Ascending aorta (tissue), 2 donors: ENCODE measurements at regions not wholly inside any gene's neighbourhood (a gene's known extent, or its start where the extent isn't known, plus 50 kb on each side); places are given as distances from the start of the nearest gene placed in this dataset.

Source experiments
- DNase-seq, 2 donors: peaks; one replicate each; pipeline ENCODE4 v3.0.0-alpha.2; 2019; ENCODE audit warnings: low spot score in 2 of 2
- H3K27ac ChIP-seq, 2 donors: fragments of 200-600 bp; sonication (generic); one replicate each; pipeline ENCODE4 v1.5.1; 2016 to 2017; ENCODE audit warnings: mild to moderate bottlenecking in 1 of 2
- H3K27me3 ChIP-seq: fragments of 200-600 bp; sonication (generic); one replicate; pipeline ENCODE4 v1.5.1; 2017
- H3K36me3 ChIP-seq, 2 donors: fragments of 200-600 bp; sonication (generic); one replicate each; pipeline ENCODE4 v1.5.1; 2016
- H3K4me1 ChIP-seq, 2 donors: fragments of 200-600 bp; sonication (generic); one replicate each; pipeline ENCODE4 v1.5.1; 2016 to 2017; ENCODE audit warnings: mild to moderate bottlenecking in 1 of 2
- H3K4me3 ChIP-seq, 2 donors: fragments of 200-600 bp; sonication (generic); one replicate each; pipeline ENCODE4 v1.5.1; 2016 to 2017; ENCODE audit warnings: mild to moderate bottlenecking in 1 of 2
- H3K9me3 ChIP-seq, 2 donors: fragments of 200-600 bp; sonication (generic); one replicate each; pipeline ENCODE4 v1.5.1; 2016
- intact Hi-C: fragments of 100-400 bp; cut with DNase I; formaldehyde crosslinking; loops from one replicate; pipeline ENCODE4 v1.15.1; 2023
- TF ChIP-seq, protein P1 (sequence below), 3 experiments: fragments of 200-600 bp in 2 of 3; fragments of 450-650 bp in 1 of 3; sonication (generic) in 2 of 3; IDR thresholded peaks; one replicate each; pipeline ENCODE4 v1.5.1; 2016 to 2019; ENCODE audit warnings: antibody characterized with exemption in 3 of 3, mild to moderate bottlenecking in 1 of 3, moderate library complexity in 1 of 3

DNA sequence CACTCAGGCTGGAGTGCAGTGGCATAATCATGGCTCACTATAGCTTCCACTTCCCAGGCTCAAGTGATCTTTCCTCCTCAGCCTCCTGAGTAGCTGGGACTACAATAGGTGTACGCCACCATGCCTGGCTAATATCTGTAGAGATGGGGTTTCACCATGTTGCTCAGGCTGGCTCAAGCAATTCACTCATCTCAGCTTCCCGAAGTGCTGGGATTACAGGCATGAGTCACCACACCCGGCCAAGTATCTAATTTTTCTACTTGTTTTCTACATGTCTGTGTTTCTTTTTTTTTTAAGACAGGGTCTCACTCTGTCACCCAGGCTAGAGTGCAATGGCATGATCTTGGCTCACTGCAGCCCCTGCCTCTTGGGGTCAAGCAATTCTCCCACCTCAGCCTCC lies 119.7 kb upstream of the MED13L start:
- H3K36me3 ChIP-seq = no peaks in the 10 kb centered on the region
- H3K27ac ChIP-seq = no peak overlapping the region
- H3K4me1 ChIP-seq = no peaks in the 10 kb centered on the region
- intact Hi-C loops = no loop called here
- H3K27me3 ChIP-seq = no peaks in the 10 kb centered on the region
- TF ChIP-seq, protein P1, sequence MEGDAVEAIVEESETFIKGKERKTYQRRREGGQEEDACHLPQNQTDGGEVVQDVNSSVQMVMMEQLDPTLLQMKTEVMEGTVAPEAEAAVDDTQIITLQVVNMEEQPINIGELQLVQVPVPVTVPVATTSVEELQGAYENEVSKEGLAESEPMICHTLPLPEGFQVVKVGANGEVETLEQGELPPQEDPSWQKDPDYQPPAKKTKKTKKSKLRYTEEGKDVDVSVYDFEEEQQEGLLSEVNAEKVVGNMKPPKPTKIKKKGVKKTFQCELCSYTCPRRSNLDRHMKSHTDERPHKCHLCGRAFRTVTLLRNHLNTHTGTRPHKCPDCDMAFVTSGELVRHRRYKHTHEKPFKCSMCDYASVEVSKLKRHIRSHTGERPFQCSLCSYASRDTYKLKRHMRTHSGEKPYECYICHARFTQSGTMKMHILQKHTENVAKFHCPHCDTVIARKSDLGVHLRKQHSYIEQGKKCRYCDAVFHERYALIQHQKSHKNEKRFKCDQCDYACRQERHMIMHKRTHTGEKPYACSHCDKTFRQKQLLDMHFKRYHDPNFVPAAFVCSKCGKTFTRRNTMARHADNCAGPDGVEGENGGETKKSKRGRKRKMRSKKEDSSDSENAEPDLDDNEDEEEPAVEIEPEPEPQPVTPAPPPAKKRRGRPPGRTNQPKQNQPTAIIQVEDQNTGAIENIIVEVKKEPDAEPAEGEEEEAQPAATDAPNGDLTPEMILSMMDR (IDR thresholded peaks at IDR 0.05) = no peak
- DNase-seq = no peak
- H3K9me3 ChIP-seq = peaks cover 0 to 4% of the 10 kb centered on the region in 2 donors
- no peak overlapping the region for H3K4me3 ChIP-seq

DNA sequence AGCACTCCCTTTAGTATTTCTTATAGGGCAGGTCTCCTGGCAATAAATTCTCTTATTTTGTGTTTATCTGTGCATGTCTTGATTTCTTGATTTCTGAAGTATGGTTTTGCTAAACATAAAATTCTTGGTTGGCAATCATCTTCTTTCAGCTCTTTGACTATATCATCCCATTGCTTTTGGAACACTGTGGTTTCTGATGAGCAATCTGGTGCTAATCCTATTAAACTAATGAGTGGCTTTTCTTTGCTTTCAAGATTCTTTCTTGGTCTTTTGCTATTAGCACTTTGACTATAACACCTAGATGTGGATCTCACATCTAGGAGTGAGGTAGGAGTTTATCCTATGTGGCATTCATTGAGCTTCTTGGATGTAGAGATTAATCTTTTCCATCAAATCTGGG lies 120.7 kb upstream of the MED13L start:
- Histone ChIP-seq H3K4me3 (no peak overlapping the region), H3K27me3 (no peaks in the 10 kb centered on the region), H3K27ac (no peak overlapping the region), H3K36me3 (no peaks in the 10 kb centered on the region), H3K4me1 (no peaks in the 10 kb centered on the region), H3K9me3 (peaks cover 0 to 4% of the 10 kb centered on the region in 2 donors)
- TF ChIP-seq, protein P1 (IDR thresholded peaks at IDR 0.05) = no peak
- DNase-seq = no peak
- intact Hi-C loops = no loop called here

DNA sequence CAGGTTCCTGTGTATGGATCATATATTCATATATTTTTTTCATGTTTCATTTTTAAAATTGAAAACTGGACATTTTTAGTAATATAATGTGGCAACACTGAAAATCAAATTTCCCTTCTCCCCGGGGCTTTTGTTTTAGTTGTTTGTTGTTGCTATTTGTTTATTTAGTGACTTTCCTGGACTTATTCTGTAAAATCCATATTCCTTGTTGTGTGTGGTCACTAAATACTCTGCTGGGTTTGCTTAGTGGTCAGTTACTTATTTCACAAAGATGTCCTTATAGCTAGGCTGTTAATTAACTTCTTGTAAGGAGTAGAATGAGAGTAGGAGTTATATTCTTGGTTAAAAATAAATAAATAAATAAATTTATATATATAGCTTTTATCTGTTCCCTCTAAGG lies 121.6 kb upstream of the MED13L start:
- DNase-seq = no peak
- Histone ChIP-seq H3K27me3 (no peaks in the 10 kb centered on the region), H3K4me1 (no peaks in the 10 kb centered on the region), H3K36me3 (no peaks in the 10 kb centered on the region), H3K27ac (no peak overlapping the region), H3K4me3 (no peak overlapping the region), H3K9me3 (peaks cover 0 to 4% of the 10 kb centered on the region in 2 donors)
- intact Hi-C loops = no loop called here
- TF ChIP-seq, protein P1 (IDR thresholded peaks at IDR 0.05) = no peak

DNA sequence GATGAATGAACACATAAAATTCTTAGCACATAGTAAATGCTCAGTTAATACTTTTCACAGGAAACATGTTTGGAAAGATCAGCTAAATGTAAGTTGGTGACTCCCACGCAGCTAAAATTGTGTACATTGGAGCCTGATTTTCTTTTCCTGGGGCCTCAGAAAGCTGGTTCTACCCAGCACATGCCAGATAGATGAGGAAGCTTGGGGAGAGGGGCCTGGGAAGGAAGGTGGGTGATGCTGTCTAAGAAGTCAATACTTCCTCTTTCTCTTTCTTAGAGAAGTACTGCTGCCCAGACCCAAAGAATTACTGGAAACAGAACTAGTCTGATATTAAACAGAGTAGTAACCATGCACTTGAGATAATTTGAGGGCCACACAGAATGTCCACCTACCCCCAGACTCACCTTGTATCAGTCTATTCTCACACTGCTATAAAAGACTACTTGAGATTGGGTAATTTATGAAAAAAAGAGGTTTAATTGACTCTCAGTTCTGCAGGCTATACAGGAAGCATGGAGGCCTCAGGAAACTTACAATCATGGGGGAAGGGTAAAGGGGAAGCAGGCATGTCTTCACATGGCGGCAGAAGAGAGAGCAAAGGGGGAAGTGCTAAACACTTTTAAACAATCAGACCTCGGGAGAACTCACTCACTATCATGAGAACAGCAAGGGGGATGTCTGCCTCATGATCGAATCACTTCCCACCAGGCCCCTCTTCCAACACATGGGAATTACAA lies 123.3 kb upstream of the MED13L start:
- Histone ChIP-seq H3K27me3 (no peaks in the 10 kb centered on the region), H3K36me3 (no peaks in the 10 kb centered on the region), H3K9me3 (peaks cover 0 to 4% of the 10 kb centered on the region in 2 donors), H3K4me3 (no peak overlapping the region), H3K4me1 (no peaks in the 10 kb centered on the region), H3K27ac (no peak overlapping the region)
- intact Hi-C loops = no loop called here
- DNase-seq = no peak
- TF ChIP-seq, protein P1 (IDR thresholded peaks at IDR 0.05) = no peak

DNA sequence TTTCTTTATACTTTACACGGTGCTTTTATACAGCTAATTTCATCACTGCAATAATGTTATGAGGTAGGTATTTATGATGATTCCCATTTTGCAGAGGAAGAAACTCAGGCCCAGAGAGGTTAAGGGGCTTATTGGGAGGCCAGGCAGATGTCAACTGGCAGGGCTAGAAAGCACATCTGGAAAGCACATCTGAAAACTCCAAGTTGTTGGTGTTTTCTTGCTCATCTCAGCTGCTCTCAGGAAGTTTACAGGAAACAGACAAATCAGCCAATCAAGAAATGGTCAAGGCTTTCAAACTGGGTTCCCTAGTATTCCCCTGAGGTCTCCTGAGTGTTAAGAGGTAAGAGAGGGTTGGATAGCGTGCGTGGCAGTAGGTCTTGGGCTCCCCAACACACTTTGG lies 124.1 kb upstream of the MED13L start:
- no peaks in the 10 kb centered on the region for H3K36me3 ChIP-seq
- intact Hi-C loops = no loop called here
- peaks cover 0 to 7% of the 10 kb centered on the region in 2 donors for H3K4me1 ChIP-seq
- no peak overlapping the region for H3K4me3 ChIP-seq
- H3K9me3 ChIP-seq = peaks cover 0 to 4% of the 10 kb centered on the region in 2 donors
- DNase-seq = no peak
- TF ChIP-seq, protein P1 (IDR thresholded peaks at IDR 0.05) = no peak
- H3K27me3 ChIP-seq = no peaks in the 10 kb centered on the region
- H3K27ac ChIP-seq = no peak overlapping the region
